ENCODE measurements at regions not wholly inside any gene's neighbourhood (a gene's known extent, or its start where the extent isn't known, plus 50 kb on each side); places are given as distances from the start of the nearest gene placed in this dataset.

DNA sequence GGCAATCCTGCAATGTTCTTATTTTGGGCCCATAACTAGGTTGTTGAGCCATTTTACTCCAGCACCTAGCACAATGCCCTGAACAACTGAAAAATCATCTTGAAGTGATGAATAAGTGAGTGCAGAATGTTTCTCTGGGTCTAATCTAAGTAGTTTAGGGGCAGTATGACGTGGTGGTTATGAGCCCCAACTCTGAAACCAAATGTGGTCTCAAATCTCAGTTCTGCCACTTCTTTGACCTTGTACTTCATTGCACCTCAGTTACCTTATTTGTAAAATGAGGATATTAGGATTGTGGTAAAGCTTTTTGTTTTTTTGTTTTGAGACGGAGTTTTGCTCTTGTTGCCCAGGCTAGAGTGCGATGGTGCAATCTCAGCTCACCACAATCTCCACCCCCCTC, 80.9 kb upstream of the SNX2 start (continued):
- TF ChIP-seq ARHGAP35 (IDR thresholded peaks at IDR 0.05; ENCODE audit: partially characterized antibody), result no peak
- TF ChIP-seq FOXA1 (IDR thresholded peaks at IDR 0.05; ENCODE audit: borderline replicate concordance), result no peak
- TF ChIP-seq LCOR (CRISPR knock-in tag; IDR thresholded peaks at IDR 0.05), result no peak
- TF ChIP-seq, protein P1, sequence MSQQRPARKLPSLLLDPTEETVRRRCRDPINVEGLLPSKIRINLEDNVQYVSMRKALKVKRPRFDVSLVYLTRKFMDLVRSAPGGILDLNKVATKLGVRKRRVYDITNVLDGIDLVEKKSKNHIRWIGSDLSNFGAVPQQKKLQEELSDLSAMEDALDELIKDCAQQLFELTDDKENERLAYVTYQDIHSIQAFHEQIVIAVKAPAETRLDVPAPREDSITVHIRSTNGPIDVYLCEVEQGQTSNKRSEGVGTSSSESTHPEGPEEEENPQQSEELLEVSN (IDR thresholded peaks at IDR 0.05; ENCODE audit: borderline replicate concordance in 1 of 2, extremely low read depth in 1 of 2, insufficient read depth in 1 of 2, insufficient read length in 1 of 2, low read depth in 1 of 2, low read length in 1 of 2, poor library complexity in 1 of 2, severe bottlenecking in 1 of 2), result no peak
- TF ChIP-seq KAT8 (IDR thresholded peaks at IDR 0.05; ENCODE audit: low read depth), result no peak
- TF ChIP-seq, protein P2, sequence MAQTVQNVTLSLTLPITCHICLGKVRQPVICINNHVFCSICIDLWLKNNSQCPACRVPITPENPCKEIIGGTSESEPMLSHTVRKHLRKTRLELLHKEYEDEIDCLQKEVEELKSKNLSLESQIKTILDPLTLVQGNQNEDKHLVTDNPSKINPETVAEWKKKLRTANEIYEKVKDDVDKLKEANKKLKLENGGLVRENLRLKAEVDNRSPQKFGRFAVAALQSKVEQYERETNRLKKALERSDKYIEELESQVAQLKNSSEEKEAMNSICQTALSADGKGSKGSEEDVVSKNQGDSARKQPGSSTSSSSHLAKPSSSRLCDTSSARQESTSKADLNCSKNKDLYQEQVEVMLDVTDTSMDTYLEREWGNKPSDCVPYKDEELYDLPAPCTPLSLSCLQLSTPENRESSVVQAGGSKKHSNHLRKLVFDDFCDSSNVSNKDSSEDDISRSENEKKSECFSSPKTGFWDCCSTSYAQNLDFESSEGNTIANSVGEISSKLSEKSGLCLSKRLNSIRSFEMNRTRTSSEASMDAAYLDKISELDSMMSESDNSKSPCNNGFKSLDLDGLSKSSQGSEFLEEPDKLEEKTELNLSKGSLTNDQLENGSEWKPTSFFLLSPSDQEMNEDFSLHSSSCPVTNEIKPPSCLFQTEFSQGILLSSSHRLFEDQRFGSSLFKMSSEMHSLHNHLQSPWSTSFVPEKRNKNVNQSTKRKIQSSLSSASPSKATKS (CRISPR knock-in tag; IDR thresholded peaks at IDR 0.05), result no peak
- no peak for TF ChIP-seq NFATC3 (IDR thresholded peaks at IDR 0.05)
- TF ChIP-seq CSDE1 (IDR thresholded peaks at IDR 0.05), result no peak
- TF ChIP-seq, protein P3, sequence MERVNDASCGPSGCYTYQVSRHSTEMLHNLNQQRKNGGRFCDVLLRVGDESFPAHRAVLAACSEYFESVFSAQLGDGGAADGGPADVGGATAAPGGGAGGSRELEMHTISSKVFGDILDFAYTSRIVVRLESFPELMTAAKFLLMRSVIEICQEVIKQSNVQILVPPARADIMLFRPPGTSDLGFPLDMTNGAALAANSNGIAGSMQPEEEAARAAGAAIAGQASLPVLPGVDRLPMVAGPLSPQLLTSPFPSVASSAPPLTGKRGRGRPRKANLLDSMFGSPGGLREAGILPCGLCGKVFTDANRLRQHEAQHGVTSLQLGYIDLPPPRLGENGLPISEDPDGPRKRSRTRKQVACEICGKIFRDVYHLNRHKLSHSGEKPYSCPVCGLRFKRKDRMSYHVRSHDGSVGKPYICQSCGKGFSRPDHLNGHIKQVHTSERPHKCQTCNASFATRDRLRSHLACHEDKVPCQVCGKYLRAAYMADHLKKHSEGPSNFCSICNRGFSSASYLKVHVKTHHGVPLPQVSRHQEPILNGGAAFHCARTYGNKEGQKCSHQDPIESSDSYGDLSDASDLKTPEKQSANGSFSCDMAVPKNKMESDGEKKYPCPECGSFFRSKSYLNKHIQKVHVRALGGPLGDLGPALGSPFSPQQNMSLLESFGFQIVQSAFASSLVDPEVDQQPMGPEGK (CRISPR knock-in tag; IDR thresholded peaks at IDR 0.05; ENCODE audit: borderline replicate concordance), result no peak
- TF ChIP-seq CBX5 (IDR thresholded peaks at IDR 0.05; ENCODE audit: borderline replicate concordance, low read depth), result no peak
- no peak for TF ChIP-seq TEAD1 (CRISPR knock-in tag; IDR thresholded peaks at IDR 0.05)
